Activated CD8-positive, alpha-beta T cell treated with anti-CD3 and anti-CD28 coated beads for 36 hours (primary cell): ENCODE measurements at regions not wholly inside any gene's neighbourhood (a gene's known extent, or its start where the extent isn't known, plus 50 kb on each side); places are given as distances from the start of the nearest gene placed in this dataset.
A peak's percentile ranks its signal among the peaks of the same experiment; 100 is the strongest.

Experiments used
- ATAC-seq: fragments of 200-7000 bp; cut with Tn5 transposase; one replicate; pipeline ENCODE4 v1.10.0; 2021; ENCODE audit warnings: mild to moderate bottlenecking, moderate library complexity
- CTCF ChIA-PET: fragments of 350-600 bp; sonication (Branson Sonifier 250); formaldehyde crosslinking; loops from one replicate; lab custom pipeline; 2021; ENCODE audit warnings: antibody characterized with exemption; lab: Charles Lee
- POLR2A ChIA-PET: fragments of 350-600 bp; sonication (Branson Sonifier 250); formaldehyde crosslinking; loops from one replicate; lab custom pipeline; 2021; ENCODE audit warnings: antibody characterized with exemption; lab: Charles Lee
- DNase-seq: peaks from one replicate; pipeline ENCODE4 v3.0.0-alpha.2; 2020
- H3K27ac Mint-ChIP-seq: one replicate; pipeline ENCODE4 v1.8.0; 2021; ENCODE audit warnings: mild to moderate bottlenecking, mixed read lengths
- H3K27me3 Mint-ChIP-seq: one replicate; pipeline ENCODE4 v1.8.0; 2021; ENCODE audit warnings: mixed read lengths
- H3K36me3 Mint-ChIP-seq: one replicate; pipeline ENCODE4 v1.8.0; 2021; ENCODE audit warnings: low read depth, mixed read lengths
- H3K4me1 Mint-ChIP-seq: one replicate; pipeline ENCODE4 v1.8.0; 2021; ENCODE audit warnings: low read depth, mixed read lengths
- H3K4me3 Mint-ChIP-seq: one replicate; pipeline ENCODE4 v1.8.0; 2021; ENCODE audit warnings: mild to moderate bottlenecking, moderate library complexity, mixed read lengths
- H3K9me3 Mint-ChIP-seq: one replicate; pipeline ENCODE4 v1.8.0; 2021; ENCODE audit warnings: mixed read lengths
- intact Hi-C: fragments of 100-400 bp; cut with micrococcal nuclease; formaldehyde crosslinking; loops from one replicate; pipeline ENCODE4 v1.10.0; 2022
- TF ChIP-seq, protein P1 (sequence below): fragments of 200-600 bp; IDR thresholded peaks from one replicate; pipeline ENCODE4 v1.8.0; 2022; ENCODE audit warnings: antibody characterized with exemption, mild to moderate bottlenecking

DNA sequence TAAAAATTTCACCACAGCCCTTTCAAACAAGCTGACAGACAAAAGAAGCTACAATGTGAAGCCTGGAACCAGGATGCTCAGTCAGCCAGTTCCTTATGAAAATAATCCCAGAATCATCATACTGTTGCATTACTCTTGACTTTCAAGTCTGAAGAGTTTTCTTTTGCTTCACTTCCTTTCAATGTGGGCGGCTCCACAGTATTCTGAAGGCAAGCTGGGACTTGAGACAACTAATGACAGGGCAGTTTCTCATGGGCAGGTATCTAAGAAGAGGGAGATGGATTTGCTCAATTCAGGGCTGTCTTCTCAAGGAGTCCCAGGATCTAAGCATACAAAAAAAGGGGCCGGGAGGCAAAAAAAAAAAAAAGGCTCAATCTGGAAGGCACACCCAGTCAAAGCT is 173.4 kb downstream of the PAPSS1 start:
- no peak overlapping the region for H3K4me3 Mint-ChIP-seq
- no peak for ATAC-seq
- DNase-seq = no peak
- intact Hi-C loops = no loop called here
- TF ChIP-seq, protein P1, sequence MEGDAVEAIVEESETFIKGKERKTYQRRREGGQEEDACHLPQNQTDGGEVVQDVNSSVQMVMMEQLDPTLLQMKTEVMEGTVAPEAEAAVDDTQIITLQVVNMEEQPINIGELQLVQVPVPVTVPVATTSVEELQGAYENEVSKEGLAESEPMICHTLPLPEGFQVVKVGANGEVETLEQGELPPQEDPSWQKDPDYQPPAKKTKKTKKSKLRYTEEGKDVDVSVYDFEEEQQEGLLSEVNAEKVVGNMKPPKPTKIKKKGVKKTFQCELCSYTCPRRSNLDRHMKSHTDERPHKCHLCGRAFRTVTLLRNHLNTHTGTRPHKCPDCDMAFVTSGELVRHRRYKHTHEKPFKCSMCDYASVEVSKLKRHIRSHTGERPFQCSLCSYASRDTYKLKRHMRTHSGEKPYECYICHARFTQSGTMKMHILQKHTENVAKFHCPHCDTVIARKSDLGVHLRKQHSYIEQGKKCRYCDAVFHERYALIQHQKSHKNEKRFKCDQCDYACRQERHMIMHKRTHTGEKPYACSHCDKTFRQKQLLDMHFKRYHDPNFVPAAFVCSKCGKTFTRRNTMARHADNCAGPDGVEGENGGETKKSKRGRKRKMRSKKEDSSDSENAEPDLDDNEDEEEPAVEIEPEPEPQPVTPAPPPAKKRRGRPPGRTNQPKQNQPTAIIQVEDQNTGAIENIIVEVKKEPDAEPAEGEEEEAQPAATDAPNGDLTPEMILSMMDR = no peak
- no peaks in the 10 kb centered on the region for H3K4me1 Mint-ChIP-seq
- POLR2A ChIA-PET = no interaction called here
- H3K9me3 Mint-ChIP-seq = no peaks in the 10 kb centered on the region
- no peaks in the 10 kb centered on the region for H3K36me3 Mint-ChIP-seq
- H3K27me3 Mint-ChIP-seq = peaks cover 2% of the 10 kb centered on the region
- CTCF ChIA-PET = interaction anchor here (0.9 kb wide), 1 partner anchor 190 kb away, joined by 3 read pairs; no protein-coding TSS in a partner anchor
- no peak overlapping the region for H3K27ac Mint-ChIP-seq

DNA sequence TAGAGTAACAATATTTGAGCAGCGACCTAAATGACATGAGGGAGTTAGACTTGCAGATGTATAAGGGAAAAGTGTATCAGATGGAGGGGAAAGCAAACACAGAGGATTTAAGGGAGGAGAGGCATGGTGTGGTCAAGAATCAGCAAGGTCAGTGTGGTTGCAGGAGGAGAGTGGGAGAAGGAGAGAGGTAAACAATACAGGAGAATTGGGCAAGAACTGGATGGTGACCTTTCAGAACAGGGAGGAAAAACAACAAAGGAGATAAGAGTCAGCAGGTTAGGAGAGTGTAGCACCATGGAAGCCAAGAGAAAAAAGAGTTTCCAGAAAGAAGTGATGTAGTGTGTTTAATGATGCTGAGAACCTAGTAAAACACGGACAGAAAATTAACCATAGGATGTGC is 178.5 kb downstream of the PAPSS1 start:
- Mint-ChIP-seq H3K4me1 (no peaks in the 10 kb centered on the region), H3K36me3 (no peaks in the 10 kb centered on the region), H3K27me3 (peaks cover 2% of the 10 kb centered on the region), H3K27ac (no peak overlapping the region), H3K4me3 (no peak overlapping the region), H3K9me3 (no peaks in the 10 kb centered on the region)
- intact Hi-C loops = no loop called here
- ATAC-seq (no peak), DNase-seq (no peak)
- ChIA-PET POLR2A (no interaction called here), CTCF (no interaction called here)
- TF ChIP-seq, protein P1 = no peak

DNA sequence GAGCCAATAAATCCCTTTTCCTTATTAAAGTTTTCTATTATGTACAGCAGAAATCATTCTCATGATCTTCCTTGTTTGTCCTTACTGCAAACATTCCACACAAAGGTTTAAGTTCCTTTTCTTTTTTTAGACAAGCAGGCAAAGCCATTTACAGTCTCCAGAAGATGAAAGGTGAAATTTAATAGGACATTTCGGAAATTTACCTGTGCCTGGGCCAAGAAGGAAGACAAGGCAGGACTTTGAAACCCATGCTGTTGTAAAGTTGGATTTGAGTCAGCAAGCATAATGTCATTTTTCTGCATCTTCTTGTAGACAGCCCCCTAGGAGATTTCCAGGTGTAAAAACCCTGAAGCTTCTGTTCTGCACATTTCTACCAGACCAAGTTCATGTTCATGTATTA is 188.1 kb downstream of the PAPSS1 start:
- H3K9me3 Mint-ChIP-seq = no peaks in the 10 kb centered on the region
- H3K4me3 Mint-ChIP-seq = no peak overlapping the region
- no peaks in the 10 kb centered on the region for H3K4me1 Mint-ChIP-seq
- H3K27me3 Mint-ChIP-seq = peaks cover 1% of the 10 kb centered on the region
- TF ChIP-seq, protein P1 = no peak
- ChIA-PET CTCF (no interaction called here), POLR2A (no interaction called here)
- DNase-seq (no peak), ATAC-seq (no peak)
- intact Hi-C loops = no loop called here
- H3K27ac Mint-ChIP-seq = no peak overlapping the region
- no peaks in the 10 kb centered on the region for H3K36me3 Mint-ChIP-seq

DNA sequence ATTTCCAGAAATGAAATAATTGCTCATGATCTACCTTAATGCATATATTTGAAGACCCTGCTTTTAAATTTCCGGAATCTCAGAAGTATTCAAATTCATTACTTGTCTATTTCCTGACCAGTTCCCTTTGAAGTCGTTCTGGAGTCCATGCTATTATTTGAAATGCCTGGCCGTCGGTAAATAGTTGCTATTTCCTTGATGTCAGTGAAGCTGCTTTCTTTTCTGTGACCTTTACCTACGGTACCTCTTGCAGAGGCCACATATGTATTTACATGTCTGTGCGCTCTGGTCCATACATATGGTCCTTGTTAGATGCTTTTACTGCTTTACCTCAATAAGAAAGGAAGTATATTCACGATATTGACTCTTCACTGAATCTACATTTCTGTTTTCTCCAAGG is 199.7 kb downstream of the PAPSS1 start:
- TF ChIP-seq, protein P1 = no peak
- POLR2A ChIA-PET = no interaction called here
- no peaks in the 10 kb centered on the region for H3K36me3 Mint-ChIP-seq

DNA sequence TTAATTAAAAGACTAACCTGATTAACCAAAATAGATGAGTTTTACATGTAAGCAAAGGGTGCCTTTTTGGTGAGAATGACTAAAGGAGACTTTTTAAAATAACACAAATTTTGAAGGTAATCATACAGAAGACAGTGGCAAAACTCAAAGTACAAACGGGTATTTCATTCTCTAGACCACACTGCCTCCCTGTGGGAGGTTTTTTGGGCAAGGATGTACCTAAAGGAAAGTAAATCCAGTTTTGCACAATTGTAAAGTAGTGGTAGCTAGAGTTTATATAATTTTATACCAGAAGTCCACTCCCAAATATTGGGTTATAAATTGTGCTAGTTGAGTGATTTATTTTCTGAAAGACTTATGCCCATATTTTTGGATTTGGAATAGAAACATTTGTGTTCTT is 201.0 kb downstream of the PAPSS1 start:
- H3K36me3 Mint-ChIP-seq = no peaks in the 10 kb centered on the region
- ATAC-seq (no peak), DNase-seq (peak; percentile 13)
- intact Hi-C loops = no loop called here
- ChIA-PET POLR2A (no interaction called here), CTCF (no interaction called here)
- no peaks in the 10 kb centered on the region for H3K4me1 Mint-ChIP-seq
- no peak overlapping the region for H3K4me3 Mint-ChIP-seq
- H3K27me3 Mint-ChIP-seq = peaks cover 4% of the 10 kb centered on the region
- H3K27ac Mint-ChIP-seq = no peak overlapping the region
- no peaks in the 10 kb centered on the region for H3K9me3 Mint-ChIP-seq
- TF ChIP-seq, protein P1 = no peak

More for the DNA sequence above, 199.7 kb downstream of the PAPSS1 start:
- Mint-ChIP-seq H3K4me3 (no peak overlapping the region), H3K27ac (no peak overlapping the region), H3K27me3 (peaks cover 6% of the 10 kb centered on the region), H3K9me3 (no peaks in the 10 kb centered on the region), H3K4me1 (no peaks in the 10 kb centered on the region)
- DNase-seq (no peak), ATAC-seq (no peak)
- CTCF ChIA-PET = no interaction called here
- intact Hi-C loops = no loop called here
